Neural progenitor cell (in vitro differentiated cells): ENCODE measurements at regions not wholly inside any gene's neighbourhood (a gene's known extent, or its start where the extent isn't known, plus 50 kb on each side); places are given as distances from the start of the nearest gene placed in this dataset.

ENCODE experiments used
- DNase-seq: peaks from one replicate; pipeline ENCODE4 v3.0.0-alpha.2; 2016; ENCODE audit warnings: low spot score
- H2AFZ ChIP-seq: fragments of 200-600 bp; sonication (generic); replicated peaks from 2 replicates; pipeline ENCODE4 v1.6.1; 2016; ENCODE audit warnings: antibody characterized with exemption
- H3F3A ChIP-seq: fragments of 200-600 bp; sonication (generic); 2 replicates; pipeline ENCODE4 v1.6.1; 2016; ENCODE audit warnings: antibody characterized with exemption, low read depth
- H3K27ac ChIP-seq: fragments of 200-600 bp; sonication (generic); 2 replicates; pipeline ENCODE4 v1.5.1; 2016; ENCODE audit warnings: mild to moderate bottlenecking
- H3K27me3 ChIP-seq: fragments of 200-600 bp; sonication (generic); 2 replicates; pipeline ENCODE4 v1.6.1; 2016; ENCODE audit warnings: mild to moderate bottlenecking, moderate library complexity
- H3K36me3 ChIP-seq: fragments of 200-600 bp; sonication (generic); 2 replicates; pipeline ENCODE4 v1.5.1; 2016
- H3K4me1 ChIP-seq: fragments of 200-600 bp; sonication (generic); 2 replicates; pipeline ENCODE4 v1.6.1; 2016; ENCODE audit warnings: mixed run types
- H3K4me2 ChIP-seq: fragments of 200-600 bp; sonication (generic); 2 replicates; pipeline ENCODE4 v1.6.1; 2016
- H3K4me3 ChIP-seq: fragments of 200-600 bp; sonication (generic); 2 replicates; pipeline ENCODE4 v1.5.1; 2016
- H3K79me2 ChIP-seq: fragments of 200-600 bp; sonication (generic); 2 replicates; pipeline ENCODE4 v1.6.1; 2016; ENCODE audit warnings: low read depth
- H3K9ac ChIP-seq: fragments of 200-600 bp; sonication (generic); 2 replicates; pipeline ENCODE4 v1.6.1; 2016
- H3K9me3 ChIP-seq: fragments of 200-600 bp; sonication (generic); 2 replicates; pipeline ENCODE4 v1.5.1; 2016; ENCODE audit warnings: low read depth
- H4K20me1 ChIP-seq: fragments of 200-600 bp; sonication (generic); 2 replicates; pipeline ENCODE4 v1.6.1; 2016; ENCODE audit warnings: low read depth
- H3K27ac Mint-ChIP-seq: 3 replicates; pipeline ENCODE4 v1.8.0; 2021; ENCODE audit warnings: mixed read lengths
- H3K27me3 Mint-ChIP-seq: 2 replicates; pipeline ENCODE4 v1.8.0; 2022; ENCODE audit warnings: low read depth, mild to moderate bottlenecking, inconsistent platforms, moderate library complexity, mixed read lengths; ENCODE audit not compliant: insufficient read depth
- H3K36me3 Mint-ChIP-seq: 3 replicates; pipeline ENCODE4 v1.8.0; 2021; ENCODE audit warnings: mixed read lengths
- H3K4me1 Mint-ChIP-seq: 3 replicates; pipeline ENCODE4 v1.8.0; 2021; ENCODE audit warnings: mixed read lengths
- H3K4me3 Mint-ChIP-seq: 3 replicates; pipeline ENCODE4 v1.8.0; 2021; ENCODE audit warnings: mild to moderate bottlenecking, moderate library complexity, mixed read lengths
- H3K9me3 Mint-ChIP-seq: 3 replicates; pipeline ENCODE4 v1.8.0; 2020; ENCODE audit warnings: mixed read lengths
- EZH2 ChIP-seq: fragments of 200-600 bp; sonication (generic); IDR thresholded peaks from 2 replicates; pipeline ENCODE4 v1.6.1; 2017; ENCODE audit warnings: antibody characterized with exemption, mild to moderate bottlenecking, moderate library complexity
- EZH2phosphoT487 ChIP-seq: fragments of 200-600 bp; sonication (generic); IDR thresholded peaks from 2 replicates; pipeline ENCODE4 v1.6.1; 2017; ENCODE audit warnings: antibody characterized with exemption
- TF ChIP-seq, protein P1 (sequence below): fragments of 200-600 bp; sonication (generic); IDR thresholded peaks from 2 replicates; pipeline ENCODE4 v1.5.1; 2017; ENCODE audit warnings: antibody characterized with exemption, mild to moderate bottlenecking

DNA sequence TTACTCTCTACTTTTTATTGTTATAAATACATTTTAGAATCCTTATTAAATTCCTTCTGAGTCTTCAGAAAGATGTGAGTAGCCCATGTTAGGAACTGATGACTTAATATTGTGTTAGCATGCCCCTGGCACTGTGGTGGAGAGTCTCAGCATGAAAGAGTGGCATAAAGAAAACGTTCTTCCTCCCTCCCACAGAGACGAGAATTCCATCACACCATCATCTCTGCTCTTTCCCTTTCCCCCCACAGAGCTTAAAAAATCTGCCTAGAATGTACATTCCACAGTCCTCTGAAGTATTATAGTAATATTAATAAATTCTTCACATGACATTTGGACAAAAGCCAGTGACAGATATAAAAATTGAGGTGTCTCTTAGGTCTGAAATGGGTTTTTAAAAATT, 117.8 kb upstream of the DKK2 start:
- H3K4me2 ChIP-seq = no peak overlapping the region
- no peaks in the 10 kb centered on the region for H3K9me3 Mint-ChIP-seq
- no peak overlapping the region for H3K27ac Mint-ChIP-seq
- no peaks in the 10 kb centered on the region for H3K36me3 Mint-ChIP-seq
- H3K4me1 ChIP-seq = peaks cover 11% of the 10 kb centered on the region
- H3K4me1 Mint-ChIP-seq = peaks cover 20% of the 10 kb centered on the region
- no peaks in the 10 kb centered on the region for H3K27me3 ChIP-seq
- H2AFZ ChIP-seq = no peak overlapping the region
- H3F3A ChIP-seq = no peaks in the 10 kb centered on the region
- no peaks in the 10 kb centered on the region for H3K9me3 ChIP-seq
- no peak overlapping the region for H3K4me3 Mint-ChIP-seq
- H3K27ac ChIP-seq = no peak overlapping the region
- no peak overlapping the region for H3K9ac ChIP-seq
- H3K27me3 Mint-ChIP-seq = no peaks in the 10 kb centered on the region
- TF ChIP-seq, protein P1, sequence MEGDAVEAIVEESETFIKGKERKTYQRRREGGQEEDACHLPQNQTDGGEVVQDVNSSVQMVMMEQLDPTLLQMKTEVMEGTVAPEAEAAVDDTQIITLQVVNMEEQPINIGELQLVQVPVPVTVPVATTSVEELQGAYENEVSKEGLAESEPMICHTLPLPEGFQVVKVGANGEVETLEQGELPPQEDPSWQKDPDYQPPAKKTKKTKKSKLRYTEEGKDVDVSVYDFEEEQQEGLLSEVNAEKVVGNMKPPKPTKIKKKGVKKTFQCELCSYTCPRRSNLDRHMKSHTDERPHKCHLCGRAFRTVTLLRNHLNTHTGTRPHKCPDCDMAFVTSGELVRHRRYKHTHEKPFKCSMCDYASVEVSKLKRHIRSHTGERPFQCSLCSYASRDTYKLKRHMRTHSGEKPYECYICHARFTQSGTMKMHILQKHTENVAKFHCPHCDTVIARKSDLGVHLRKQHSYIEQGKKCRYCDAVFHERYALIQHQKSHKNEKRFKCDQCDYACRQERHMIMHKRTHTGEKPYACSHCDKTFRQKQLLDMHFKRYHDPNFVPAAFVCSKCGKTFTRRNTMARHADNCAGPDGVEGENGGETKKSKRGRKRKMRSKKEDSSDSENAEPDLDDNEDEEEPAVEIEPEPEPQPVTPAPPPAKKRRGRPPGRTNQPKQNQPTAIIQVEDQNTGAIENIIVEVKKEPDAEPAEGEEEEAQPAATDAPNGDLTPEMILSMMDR = no peak
- TF ChIP-seq EZH2 (no peak), EZH2phosphoT487 (no peak)
- no peaks in the 10 kb centered on the region for H3K36me3 ChIP-seq
- H4K20me1 ChIP-seq = no peaks in the 10 kb centered on the region
- no peaks in the 10 kb centered on the region for H3K79me2 ChIP-seq
- H3K4me3 ChIP-seq = no peak overlapping the region
- no peak for DNase-seq

DNA sequence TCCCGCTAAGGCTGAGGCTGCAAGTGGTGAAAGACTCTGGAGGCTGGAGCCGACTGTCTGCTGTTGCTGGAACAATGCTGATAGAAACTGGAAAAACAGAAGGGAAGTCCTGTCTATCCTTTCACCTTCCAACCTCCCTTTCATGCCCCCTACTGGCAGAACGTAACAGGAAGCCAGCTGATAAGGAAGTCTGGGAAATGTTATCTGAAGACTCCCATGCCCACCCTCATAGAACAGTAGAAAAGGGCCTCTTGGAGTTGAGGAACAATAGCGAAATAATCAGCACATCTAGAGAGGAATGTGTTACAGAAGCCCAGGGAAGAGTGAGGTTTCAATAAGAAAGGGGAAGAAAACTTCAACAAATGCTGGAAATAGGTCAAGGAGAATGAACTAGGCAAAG, 117.1 kb upstream of the DKK2 start:
- Mint-ChIP-seq H3K4me3 (no peak overlapping the region), H3K27ac (no peak overlapping the region), H3K9me3 (no peaks in the 10 kb centered on the region), H3K4me1 (peaks cover 20% of the 10 kb centered on the region), H3K36me3 (no peaks in the 10 kb centered on the region), H3K27me3 (no peaks in the 10 kb centered on the region)
- Histone ChIP-seq H4K20me1 (no peaks in the 10 kb centered on the region), H2AFZ (peak overlapping the region; percentile 39), H3K27ac (no peak overlapping the region), H3K79me2 (no peaks in the 10 kb centered on the region), H3K27me3 (no peaks in the 10 kb centered on the region), H3K4me3 (no peak overlapping the region), H3K36me3 (no peaks in the 10 kb centered on the region), H3K9ac (no peak overlapping the region), H3K9me3 (no peaks in the 10 kb centered on the region), H3K4me1 (peaks cover 14% of the 10 kb centered on the region), H3K4me2 (no peak overlapping the region), H3F3A (no peaks in the 10 kb centered on the region)
- peak; percentile 67 for DNase-seq
- TF ChIP-seq, protein P1 = peak; percentile 58
- no peak for TF ChIP-seq EZH2
- TF ChIP-seq EZH2phosphoT487 = no peak

DNA sequence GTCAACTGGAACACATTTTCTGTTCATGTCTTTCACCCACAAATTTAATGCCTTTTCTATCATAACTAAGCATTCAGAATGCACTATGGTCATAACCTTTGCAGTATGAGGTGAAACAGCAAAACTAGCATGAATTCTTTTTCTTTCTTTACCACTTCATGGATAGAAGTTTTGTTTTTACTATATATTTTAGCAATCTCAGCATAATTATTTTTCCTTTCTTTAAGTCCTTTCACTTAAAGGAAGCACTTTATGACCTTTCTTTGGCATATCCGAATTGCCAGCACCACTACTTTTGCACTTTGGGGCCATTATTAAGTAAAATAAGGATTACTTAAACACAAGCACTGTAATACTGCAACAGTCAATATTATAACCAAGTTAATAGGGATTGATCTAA, 115.1 kb upstream of the DKK2 start:
- Histone ChIP-seq H3K79me2 (no peaks in the 10 kb centered on the region), H4K20me1 (no peaks in the 10 kb centered on the region), H2AFZ (no peak overlapping the region), H3K4me2 (no peak overlapping the region), H3K9ac (no peak overlapping the region), H3K36me3 (no peaks in the 10 kb centered on the region), H3K27ac (no peak overlapping the region), H3K9me3 (no peaks in the 10 kb centered on the region), H3K4me1 (peaks cover 14% of the 10 kb centered on the region), H3K27me3 (no peaks in the 10 kb centered on the region), H3F3A (no peaks in the 10 kb centered on the region), H3K4me3 (no peak overlapping the region)
- no peak for DNase-seq
- Mint-ChIP-seq H3K36me3 (no peaks in the 10 kb centered on the region), H3K27ac (no peak overlapping the region), H3K4me1 (peaks cover 20% of the 10 kb centered on the region), H3K9me3 (no peaks in the 10 kb centered on the region), H3K27me3 (no peaks in the 10 kb centered on the region), H3K4me3 (no peak overlapping the region)
- TF ChIP-seq, protein P1 = no peak
- no peak for TF ChIP-seq EZH2phosphoT487
- TF ChIP-seq EZH2 = no peak
